ENCODE measurements at regions not wholly inside any gene's neighbourhood (a gene's known extent, or its start where the extent isn't known, plus 50 kb on each side); places are given as distances from the start of the nearest gene placed in this dataset.

DNA sequence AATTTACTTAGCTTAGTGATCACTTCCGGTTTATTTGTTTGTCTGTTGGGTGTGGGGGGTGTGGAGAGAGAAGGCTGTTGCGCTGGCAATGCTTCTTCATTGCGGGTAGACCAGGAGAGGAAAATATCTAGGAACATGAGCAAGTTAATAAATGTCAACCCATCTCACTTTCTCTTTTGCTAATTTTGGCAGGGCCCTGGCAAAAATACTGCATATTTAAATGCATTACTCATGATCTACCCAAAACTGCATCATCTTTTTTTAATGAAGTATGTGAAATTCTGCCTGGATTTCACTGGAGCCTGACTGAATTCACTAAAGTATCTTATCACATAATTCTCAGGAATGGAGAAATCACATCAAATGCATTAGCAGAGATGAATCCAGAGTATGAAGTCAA is 1131.0 kb upstream of the NXPH2 start:
- ATAC-seq (replicated peaks in 1 of 2): no peak
- no peak for DNase-seq
- H3K36me3 Mint-ChIP-seq (ENCODE audit: insufficient read depth in 2 of 2): no peaks in the 10 kb centered on the region
- no peak overlapping the region for H3K4me3 Mint-ChIP-seq
- H3K27me3 Mint-ChIP-seq (ENCODE audit: low read depth): no peaks in the 10 kb centered on the region
- no peaks in the 10 kb centered on the region for H3K4me1 Mint-ChIP-seq (ENCODE audit: low read depth)
- peaks cover 5% of the 10 kb centered on the region in 2 donors for H3K9me3 Mint-ChIP-seq
- H3K27ac Mint-ChIP-seq: no peak overlapping the region

DNA sequence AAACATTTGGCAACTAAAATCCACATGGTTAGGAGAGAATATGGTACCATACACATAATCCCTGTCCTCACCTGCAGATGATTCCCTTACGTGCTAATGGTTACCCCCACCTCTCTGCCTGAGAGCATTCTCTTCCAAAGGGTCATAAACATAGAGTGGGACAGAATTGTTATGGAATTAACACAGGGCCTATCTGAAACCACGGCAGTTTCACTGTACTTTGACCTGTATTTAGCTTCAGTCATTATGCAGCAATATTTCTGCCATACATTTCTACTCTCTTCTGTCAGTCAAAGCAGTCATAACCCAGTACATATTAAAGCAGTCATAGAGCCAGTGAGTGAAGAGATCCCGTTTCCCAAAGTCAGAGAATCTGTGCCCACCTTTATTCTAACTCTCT is 1128.9 kb upstream of the NXPH2 start:
- Mint-ChIP-seq H3K4me3 (no peak overlapping the region), H3K9me3 (peaks cover 5 to 6% of the 10 kb centered on the region in 2 donors), H3K4me1 (ENCODE audit: low read depth) (no peaks in the 10 kb centered on the region), H3K27me3 (ENCODE audit: low read depth) (no peaks in the 10 kb centered on the region), H3K36me3 (ENCODE audit: insufficient read depth in 2 of 2) (no peaks in the 10 kb centered on the region), H3K27ac (no peak overlapping the region)
- DNase-seq (no peak), ATAC-seq (replicated peaks in 1 of 2) (no peak)

DNA sequence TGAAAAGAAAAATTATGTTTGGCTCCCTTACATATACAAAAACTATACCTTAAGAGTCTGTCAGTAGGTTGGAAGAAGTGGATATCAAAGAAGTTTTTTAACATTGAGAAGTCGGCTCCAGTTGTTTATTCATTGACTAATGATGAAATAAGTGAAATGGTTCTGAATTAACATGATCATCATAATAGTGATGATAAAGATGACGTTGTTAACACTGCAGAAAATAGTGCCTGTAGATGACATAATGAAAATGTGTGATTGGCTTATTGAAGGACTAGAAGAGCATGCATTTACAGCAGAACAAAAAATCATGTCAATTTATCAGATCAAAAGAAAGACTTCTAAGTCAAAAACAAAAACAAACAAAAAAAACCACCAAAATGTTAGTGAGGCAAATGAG is 1125.4 kb upstream of the NXPH2 start:
- ATAC-seq (replicated peaks in 1 of 2): no peak
- Mint-ChIP-seq H3K27me3 (ENCODE audit: low read depth) (no peaks in the 10 kb centered on the region), H3K4me1 (ENCODE audit: low read depth) (no peaks in the 10 kb centered on the region), H3K27ac (no peak overlapping the region), H3K9me3 (peaks cover 5 to 6% of the 10 kb centered on the region in 2 donors), H3K36me3 (ENCODE audit: insufficient read depth in 2 of 2) (no peaks in the 10 kb centered on the region), H3K4me3 (no peak overlapping the region)
- no peak for DNase-seq

DNA sequence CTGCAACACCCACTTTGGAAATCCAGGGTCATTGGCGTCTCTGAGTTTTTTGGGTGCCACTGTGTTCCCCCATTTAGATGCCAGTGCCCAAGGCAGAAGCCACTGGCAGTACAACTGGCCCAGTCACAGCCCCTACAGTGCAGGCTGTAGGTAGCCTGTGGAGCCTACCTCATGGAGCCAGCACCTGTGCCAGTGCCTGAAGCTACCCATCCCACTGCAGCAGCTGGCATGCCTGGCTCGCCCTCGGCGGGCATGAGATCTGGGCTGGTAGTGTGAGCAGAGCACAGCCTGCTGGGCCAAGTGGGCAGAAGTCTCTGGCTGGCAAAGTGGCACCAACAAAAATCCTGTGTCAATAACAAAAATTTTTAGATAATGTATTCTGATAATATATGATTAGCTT is 1111.4 kb upstream of the NXPH2 start:
- Mint-ChIP-seq H3K4me1 (ENCODE audit: low read depth) (no peaks in the 10 kb centered on the region), H3K9me3 (peaks cover 7 to 18% of the 10 kb centered on the region in 2 donors), H3K27me3 (ENCODE audit: low read depth) (no peaks in the 10 kb centered on the region), H3K36me3 (ENCODE audit: insufficient read depth in 2 of 2) (no peaks in the 10 kb centered on the region), H3K4me3 (no peak overlapping the region), H3K27ac (no peak overlapping the region)
- no peak for DNase-seq
- ATAC-seq (replicated peaks in 1 of 2): no peak

DNA sequence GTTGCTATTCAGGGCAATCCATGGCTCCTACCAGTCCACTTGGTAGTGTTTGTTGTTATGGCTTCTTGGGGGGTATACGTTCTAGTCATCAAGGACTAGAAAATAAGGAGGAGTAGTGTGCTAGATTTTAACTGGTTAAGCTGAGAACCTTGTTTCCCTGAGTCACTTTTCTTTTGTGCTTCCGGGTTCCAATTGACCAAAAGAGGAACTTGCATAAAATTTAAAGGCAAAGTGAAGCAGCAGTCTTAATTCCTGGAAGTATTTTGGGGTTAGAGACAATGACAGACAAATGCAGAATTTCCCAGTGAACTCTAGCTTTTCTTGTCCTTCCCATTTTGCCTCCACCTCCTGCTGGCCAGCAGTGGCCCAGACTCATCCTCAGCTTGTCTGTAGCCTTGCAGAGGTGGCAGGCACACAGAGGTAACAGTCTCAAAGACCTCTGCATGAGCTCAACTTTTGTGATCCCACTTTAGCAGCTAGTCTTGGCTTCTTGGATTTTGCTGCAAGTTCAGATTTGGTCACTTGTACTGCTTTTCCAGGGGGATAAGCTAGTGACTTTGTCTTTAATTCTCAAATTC is 1105.8 kb upstream of the NXPH2 start:
- DNase-seq (no peak), ATAC-seq (replicated peaks in 1 of 2) (no peak)
- H3K27me3 Mint-ChIP-seq (ENCODE audit: low read depth): no peaks in the 10 kb centered on the region
- H3K27ac Mint-ChIP-seq: no peak overlapping the region
- H3K4me1 Mint-ChIP-seq (ENCODE audit: low read depth): no peaks in the 10 kb centered on the region
- H3K36me3 Mint-ChIP-seq (ENCODE audit: insufficient read depth in 2 of 2): no peaks in the 10 kb centered on the region
- H3K4me3 Mint-ChIP-seq: no peak overlapping the region
- peaks cover 7 to 14% of the 10 kb centered on the region in 2 donors for H3K9me3 Mint-ChIP-seq

DNA sequence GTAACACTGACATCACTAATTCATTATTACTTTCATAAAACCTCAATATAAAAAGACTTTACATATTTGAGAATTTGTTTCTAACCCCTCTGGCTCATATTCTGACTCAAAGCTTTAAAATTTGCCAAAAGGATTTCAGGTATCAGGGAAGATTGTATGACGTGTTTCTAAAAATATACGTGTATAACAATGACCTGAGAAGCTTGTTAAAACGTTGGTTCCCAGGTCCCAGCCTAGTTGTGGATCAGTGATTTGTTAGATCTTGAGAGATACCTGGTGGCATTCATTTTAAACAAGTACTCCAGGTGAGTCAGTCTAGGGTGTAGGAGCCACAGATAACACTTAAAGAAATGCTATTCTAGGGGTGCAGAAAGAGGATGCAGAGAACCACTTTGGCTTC is 1096.8 kb upstream of the NXPH2 start:
- ATAC-seq (replicated peaks in 1 of 2) (no peak), DNase-seq (no peak)
- peaks cover 6 to 7% of the 10 kb centered on the region in 2 donors for H3K9me3 Mint-ChIP-seq
- H3K27ac Mint-ChIP-seq: no peak overlapping the region
- no peak overlapping the region for H3K4me3 Mint-ChIP-seq
- no peaks in the 10 kb centered on the region for H3K27me3 Mint-ChIP-seq (ENCODE audit: low read depth)
- H3K4me1 Mint-ChIP-seq (ENCODE audit: low read depth): no peaks in the 10 kb centered on the region
- H3K36me3 Mint-ChIP-seq (ENCODE audit: insufficient read depth in 2 of 2): peaks cover 0 to 4% of the 10 kb centered on the region in 2 donors

DNA sequence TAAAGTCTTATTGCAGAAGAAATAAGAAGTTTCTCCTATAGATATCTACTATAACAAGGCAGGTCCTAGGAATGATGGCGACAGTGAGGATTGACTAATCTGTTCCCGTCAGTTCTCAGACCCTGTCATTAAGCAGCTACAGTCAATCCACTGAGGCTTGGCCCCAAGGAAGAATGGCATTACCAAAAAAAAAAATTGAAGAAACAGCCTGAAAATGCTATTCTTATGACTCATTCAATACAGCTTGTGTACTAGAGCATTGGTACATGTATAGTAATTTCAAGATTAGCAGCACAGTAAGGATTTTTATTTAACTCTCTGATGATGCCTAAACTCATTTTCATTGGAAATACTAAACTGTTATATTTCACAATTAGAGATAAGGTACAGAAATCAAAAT is 1096.1 kb upstream of the NXPH2 start:
- Mint-ChIP-seq H3K36me3 (ENCODE audit: insufficient read depth in 2 of 2) (peaks cover 0 to 4% of the 10 kb centered on the region in 2 donors), H3K9me3 (peaks cover 6 to 7% of the 10 kb centered on the region in 2 donors), H3K4me1 (ENCODE audit: low read depth) (no peaks in the 10 kb centered on the region), H3K27ac (no peak overlapping the region), H3K4me3 (no peak overlapping the region), H3K27me3 (ENCODE audit: low read depth) (no peaks in the 10 kb centered on the region)
- ATAC-seq (replicated peaks in 1 of 2): no peak
- DNase-seq: no peak

DNA sequence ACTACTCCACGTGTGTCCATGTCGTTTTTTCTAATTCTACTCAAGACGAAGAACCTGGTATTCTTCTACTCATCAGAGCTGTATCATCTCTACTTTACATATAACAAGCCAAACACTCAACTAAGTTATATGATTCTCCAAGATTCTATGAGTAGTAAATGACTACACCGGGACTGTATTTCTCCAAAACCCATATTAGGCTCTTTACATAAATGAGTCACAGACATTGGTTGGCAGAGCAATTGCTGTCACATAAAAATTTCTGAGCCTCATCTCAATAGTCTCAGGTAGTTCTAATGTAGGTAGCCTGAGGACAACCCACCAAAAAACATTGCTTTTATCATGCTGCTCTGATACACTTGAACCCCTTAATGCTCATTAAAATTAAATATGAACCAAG is 1092.3 kb upstream of the NXPH2 start:
- Mint-ChIP-seq H3K9me3 (peaks cover 6 to 9% of the 10 kb centered on the region in 2 donors), H3K27ac (no peak overlapping the region), H3K4me1 (ENCODE audit: low read depth) (no peaks in the 10 kb centered on the region), H3K36me3 (ENCODE audit: insufficient read depth in 2 of 2) (peaks cover 0 to 4% of the 10 kb centered on the region in 2 donors), H3K27me3 (ENCODE audit: low read depth) (no peaks in the 10 kb centered on the region), H3K4me3 (no peak overlapping the region)
- DNase-seq: no peak
- no peak for ATAC-seq (replicated peaks in 1 of 2)

DNA sequence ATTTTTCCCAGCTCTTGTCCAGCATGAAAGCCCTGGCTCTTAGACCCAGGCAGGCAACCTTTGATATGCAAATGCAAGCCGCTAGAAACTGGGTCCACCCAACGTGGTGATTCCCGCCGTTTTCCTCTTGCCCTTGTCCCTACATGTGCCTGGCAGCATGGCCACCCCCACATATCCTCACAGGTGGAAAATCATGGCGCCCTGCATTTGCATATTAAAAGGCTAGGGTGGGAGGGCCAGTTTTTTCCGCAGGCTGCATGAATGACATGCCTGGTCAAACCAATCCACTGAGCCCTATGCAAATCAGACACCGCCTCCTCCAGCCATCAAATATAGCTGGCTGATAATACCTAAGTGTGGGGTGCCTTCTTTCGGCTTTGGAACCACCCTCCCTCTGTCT is 1091.8 kb upstream of the NXPH2 start:
- peaks cover 6 to 9% of the 10 kb centered on the region in 2 donors for H3K9me3 Mint-ChIP-seq
- no peaks in the 10 kb centered on the region for H3K27me3 Mint-ChIP-seq (ENCODE audit: low read depth)
- ATAC-seq (replicated peaks in 1 of 2): no peak
- H3K27ac Mint-ChIP-seq: no peak overlapping the region
- H3K4me1 Mint-ChIP-seq (ENCODE audit: low read depth): no peaks in the 10 kb centered on the region
- peaks cover 0 to 4% of the 10 kb centered on the region in 2 donors for H3K36me3 Mint-ChIP-seq (ENCODE audit: insufficient read depth in 2 of 2)
- DNase-seq: no peak
- H3K4me3 Mint-ChIP-seq: no peak overlapping the region

DNA sequence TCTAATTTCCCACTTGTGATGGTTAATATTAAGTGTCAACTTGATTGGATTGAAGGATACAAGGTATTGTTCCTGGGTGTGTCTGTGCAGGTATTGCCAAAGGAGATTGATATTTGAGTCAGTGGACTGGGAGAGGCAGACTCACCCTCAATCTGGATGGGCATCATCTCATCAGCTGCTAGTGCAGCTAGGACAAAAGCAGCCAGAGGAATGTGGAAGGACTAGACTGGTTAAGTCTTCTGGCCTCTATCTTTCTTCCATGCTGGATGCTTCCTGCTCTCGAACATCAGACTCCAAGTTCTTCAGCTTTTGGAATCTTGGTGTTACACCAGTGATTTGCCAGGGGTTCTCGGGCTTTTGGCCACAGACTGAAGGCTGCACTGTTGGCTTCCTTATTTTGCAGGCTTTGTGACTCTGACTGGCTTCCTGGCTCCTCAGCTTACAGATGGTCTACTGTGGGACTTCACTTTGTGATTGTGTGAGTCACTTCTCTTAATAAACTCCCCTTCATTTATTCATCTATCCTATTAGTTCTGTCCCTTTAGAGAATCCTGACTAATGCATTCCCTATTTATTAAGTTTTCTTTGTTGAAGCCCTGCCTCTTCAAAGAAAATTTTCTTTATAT is 1087.5 kb upstream of the NXPH2 start:
- Mint-ChIP-seq H3K4me3 (no peak overlapping the region), H3K9me3 (peaks cover 5 to 21% of the 10 kb centered on the region in 2 donors), H3K27ac (no peak overlapping the region), H3K4me1 (ENCODE audit: low read depth) (no peaks in the 10 kb centered on the region), H3K27me3 (ENCODE audit: low read depth) (no peaks in the 10 kb centered on the region), H3K36me3 (ENCODE audit: insufficient read depth in 2 of 2) (peaks cover 0 to 4% of the 10 kb centered on the region in 2 donors)
- no peak for ATAC-seq (replicated peaks in 1 of 2)
- no peak for DNase-seq

DNA sequence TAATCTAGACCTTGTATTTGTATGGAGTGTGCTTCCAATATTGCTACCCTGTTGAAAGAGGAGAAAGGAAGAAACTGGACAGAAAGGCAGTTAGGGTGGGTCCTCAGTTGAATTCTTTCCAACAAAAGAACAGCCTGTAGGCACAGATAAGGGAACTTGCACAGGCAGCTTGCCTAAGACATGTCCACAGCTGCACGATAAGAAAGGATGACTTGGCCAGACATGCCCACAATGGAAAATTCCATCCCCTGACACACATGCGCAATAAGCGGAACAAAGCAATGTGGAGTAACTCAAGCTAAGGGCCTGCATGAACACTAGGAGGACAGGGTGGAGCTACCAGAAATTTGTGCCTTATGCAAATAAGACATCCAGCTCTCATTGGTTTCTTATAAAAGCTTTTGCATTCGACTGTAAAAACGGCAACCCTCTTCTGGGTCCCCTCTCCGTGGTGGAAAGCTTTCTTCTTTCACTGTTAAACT is 1084.7 kb upstream of the NXPH2 start:
- Mint-ChIP-seq H3K9me3 (peaks cover 5 to 20% of the 10 kb centered on the region in 2 donors), H3K36me3 (ENCODE audit: insufficient read depth in 2 of 2) (peaks cover 1 to 2% of the 10 kb centered on the region in 2 donors), H3K4me3 (no peak overlapping the region), H3K4me1 (ENCODE audit: low read depth) (no peaks in the 10 kb centered on the region), H3K27me3 (ENCODE audit: low read depth) (no peaks in the 10 kb centered on the region), H3K27ac (no peak overlapping the region)
- no peak for ATAC-seq (replicated peaks in 1 of 2)
- DNase-seq: no peak

DNA sequence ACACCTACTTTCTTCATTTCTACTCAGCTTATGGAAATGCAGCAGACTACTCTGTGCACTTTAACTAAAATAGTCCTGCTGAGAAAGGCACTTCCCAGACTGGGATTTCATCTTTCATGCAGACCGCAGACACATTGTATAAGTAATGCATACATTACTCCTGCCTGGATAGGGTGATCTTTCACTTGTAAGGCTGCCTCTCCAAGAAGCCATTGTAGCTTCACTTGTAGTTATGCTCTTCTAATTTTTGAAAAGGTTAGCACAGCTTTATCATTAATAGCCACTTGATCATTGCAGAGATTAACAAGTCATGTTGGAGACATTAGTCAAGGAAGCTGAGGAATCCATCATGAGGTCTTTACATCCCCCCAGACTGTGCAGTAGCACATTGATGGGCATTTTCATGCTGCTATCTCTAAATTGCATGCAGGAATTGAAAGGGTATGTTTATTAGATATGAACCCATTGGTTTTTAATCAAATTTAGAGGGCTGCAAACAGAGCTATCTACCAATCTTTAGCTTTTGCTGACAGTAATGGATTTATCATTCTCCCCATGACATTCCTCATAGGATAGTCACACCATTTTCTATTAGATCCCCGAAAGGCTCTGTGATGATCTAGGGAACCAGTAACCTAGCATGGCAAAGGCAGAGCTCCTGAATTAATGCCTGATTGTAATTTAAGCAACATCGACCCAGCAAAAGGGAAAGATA is 1074.7 kb upstream of the NXPH2 start:
- peaks cover 3 to 16% of the 10 kb centered on the region in 2 donors for H3K9me3 Mint-ChIP-seq
- H3K4me1 Mint-ChIP-seq (ENCODE audit: low read depth): no peaks in the 10 kb centered on the region
- ATAC-seq (replicated peaks in 1 of 2) (no peak), DNase-seq (no peak)
- no peaks in the 10 kb centered on the region for H3K36me3 Mint-ChIP-seq (ENCODE audit: insufficient read depth in 2 of 2)
- no peaks in the 10 kb centered on the region for H3K27me3 Mint-ChIP-seq (ENCODE audit: low read depth)
- no peak overlapping the region for H3K4me3 Mint-ChIP-seq
- no peak overlapping the region for H3K27ac Mint-ChIP-seq

DNA sequence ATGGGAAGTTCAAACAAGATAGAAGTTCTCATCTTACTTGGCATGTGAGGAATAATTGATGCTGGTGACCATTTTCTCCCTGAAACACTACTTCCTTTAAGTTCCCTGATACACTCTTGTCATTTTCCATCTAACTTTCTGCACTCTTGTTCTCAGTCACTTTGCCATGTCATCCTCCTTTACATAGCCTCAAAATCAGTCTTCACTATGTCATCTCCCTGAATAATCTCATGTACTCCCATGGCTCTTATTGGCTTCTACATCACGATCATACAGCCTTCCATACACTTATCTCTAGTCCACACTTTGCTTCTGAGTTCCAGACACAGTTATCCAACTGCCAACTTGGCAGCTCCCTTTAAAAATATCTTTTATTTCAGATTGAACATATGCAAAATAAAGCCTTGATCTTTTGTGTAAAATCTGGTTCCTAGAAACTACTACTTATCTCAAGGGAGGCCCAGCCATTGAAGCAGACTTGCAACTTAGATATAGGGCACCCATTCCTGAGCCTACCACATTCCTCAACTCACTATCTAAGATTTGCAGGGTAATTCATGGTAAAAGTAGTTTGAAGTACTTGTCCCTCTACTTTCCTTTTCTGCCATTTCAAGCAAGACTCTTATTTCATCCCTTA is 1070.2 kb upstream of the NXPH2 start:
- H3K27ac Mint-ChIP-seq: no peak overlapping the region
- H3K27me3 Mint-ChIP-seq (ENCODE audit: low read depth): no peaks in the 10 kb centered on the region
- DNase-seq: no peak
- H3K4me1 Mint-ChIP-seq (ENCODE audit: low read depth): no peaks in the 10 kb centered on the region
- no peak for ATAC-seq (replicated peaks in 1 of 2)
- H3K9me3 Mint-ChIP-seq: peaks cover 6 to 14% of the 10 kb centered on the region in 2 donors
- no peaks in the 10 kb centered on the region for H3K36me3 Mint-ChIP-seq (ENCODE audit: insufficient read depth in 2 of 2)
- no peak overlapping the region for H3K4me3 Mint-ChIP-seq
